Transverse colon (tissue), 4 donors: ENCODE measurements at regions not wholly inside any gene's neighbourhood (a gene's known extent, or its start where the extent isn't known, plus 50 kb on each side); places are given as distances from the start of the nearest gene placed in this dataset.

Experiments used
- POLR2A ChIP-seq: fragments of 450-650 bp; IDR thresholded peaks from one replicate; pipeline ENCODE4 v1.6.1; 2016; ENCODE audit warnings: antibody characterized with exemption, mild to moderate bottlenecking, moderate library complexity
- POLR2AphosphoS5 ChIP-seq, 3 donors: sonication (generic); formaldehyde crosslinking; IDR thresholded peaks; one replicate each; pipeline ENCODE4 v1.6.1; 2016; ENCODE audit warnings: antibody characterized with exemption in 3 of 3
- TF ChIP-seq, protein P1 (sequence below), 5 experiments: fragments of 200-600 bp in 3 of 5; fragments of 450-650 bp in 2 of 5; sonication (generic) in 3 of 5; IDR thresholded peaks; 1 replicate in 2 of 5; 2 replicates in 3 of 5; pipeline ENCODE4 v1.5.1; 2016 to 2017; ENCODE audit warnings: antibody characterized with exemption in 5 of 5, inconsistent platforms in 3 of 5, mild to moderate bottlenecking in 2 of 5, moderate library complexity in 1 of 5

DNA sequence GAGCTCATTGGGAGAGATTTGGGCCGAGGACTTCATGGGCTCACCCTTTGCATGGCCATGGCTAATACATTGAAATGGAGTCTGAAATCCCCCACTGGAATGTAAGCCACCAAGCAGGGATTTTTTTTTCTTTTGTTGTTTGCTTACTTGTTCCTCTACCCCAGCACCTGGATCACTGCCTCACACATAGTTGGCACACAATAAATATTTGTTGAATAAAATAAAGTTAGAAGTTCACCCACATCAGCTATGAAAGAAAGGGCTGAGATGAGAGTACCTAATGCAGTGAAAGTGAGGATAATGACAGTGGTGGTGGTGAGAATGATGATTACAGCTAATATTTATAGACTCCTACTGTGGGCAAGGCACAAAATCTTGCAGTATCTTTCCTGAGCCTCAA, 98.1 kb upstream of the ANXA1 start:
- TF ChIP-seq, protein P1, sequence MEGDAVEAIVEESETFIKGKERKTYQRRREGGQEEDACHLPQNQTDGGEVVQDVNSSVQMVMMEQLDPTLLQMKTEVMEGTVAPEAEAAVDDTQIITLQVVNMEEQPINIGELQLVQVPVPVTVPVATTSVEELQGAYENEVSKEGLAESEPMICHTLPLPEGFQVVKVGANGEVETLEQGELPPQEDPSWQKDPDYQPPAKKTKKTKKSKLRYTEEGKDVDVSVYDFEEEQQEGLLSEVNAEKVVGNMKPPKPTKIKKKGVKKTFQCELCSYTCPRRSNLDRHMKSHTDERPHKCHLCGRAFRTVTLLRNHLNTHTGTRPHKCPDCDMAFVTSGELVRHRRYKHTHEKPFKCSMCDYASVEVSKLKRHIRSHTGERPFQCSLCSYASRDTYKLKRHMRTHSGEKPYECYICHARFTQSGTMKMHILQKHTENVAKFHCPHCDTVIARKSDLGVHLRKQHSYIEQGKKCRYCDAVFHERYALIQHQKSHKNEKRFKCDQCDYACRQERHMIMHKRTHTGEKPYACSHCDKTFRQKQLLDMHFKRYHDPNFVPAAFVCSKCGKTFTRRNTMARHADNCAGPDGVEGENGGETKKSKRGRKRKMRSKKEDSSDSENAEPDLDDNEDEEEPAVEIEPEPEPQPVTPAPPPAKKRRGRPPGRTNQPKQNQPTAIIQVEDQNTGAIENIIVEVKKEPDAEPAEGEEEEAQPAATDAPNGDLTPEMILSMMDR (IDR thresholded peaks at IDR 0.05) = no peak
- TF ChIP-seq POLR2A = no peak
- TF ChIP-seq POLR2AphosphoS5 (IDR thresholded peaks at IDR 0.05) = no peak
